HEK293T (cell line): ENCODE measurements at regions not wholly inside any gene's neighbourhood (a gene's known extent, or its start where the extent isn't known, plus 50 kb on each side); places are given as distances from the start of the nearest gene placed in this dataset.

Experiments used
- BHLHE40 ChIP-seq: fragments of 450-650 bp; IDR thresholded peaks from 2 replicates; pipeline ENCODE4 v1.6.1; 2016; ENCODE audit warnings: mild to moderate bottlenecking, moderate library complexity, borderline replicate concordance
- ELF4 ChIP-seq: fragments of 450-650 bp; IDR thresholded peaks from 2 replicates; pipeline ENCODE4 v1.6.1; 2017; ENCODE audit warnings: antibody characterized with exemption
- FOXM1 ChIP-seq: fragments of 450-650 bp; IDR thresholded peaks from 2 replicates; pipeline ENCODE4 v1.6.1; 2017; ENCODE audit warnings: mild to moderate bottlenecking, borderline replicate concordance
- L3MBTL2 ChIP-seq: fragments of 450-650 bp; conservative IDR thresholded peaks from 2 replicates; pipeline ENCODE4 v1.6.1; 2016; ENCODE audit warnings: mild to moderate bottlenecking
- NFRKB ChIP-seq: fragments of 450-650 bp; IDR thresholded peaks from 2 replicates; pipeline ENCODE4 v1.6.1; 2016; ENCODE audit warnings: mild to moderate bottlenecking, moderate library complexity
- SP1 ChIP-seq: fragments of 450-650 bp; IDR thresholded peaks from 2 replicates; pipeline ENCODE4 v1.6.1; 2017
- ZNF384 ChIP-seq: fragments of 450-650 bp; IDR thresholded peaks from 2 replicates; pipeline ENCODE4 v1.6.1; 2016
- TF ChIP-seq, protein P1 (sequence below): fragments of 450-650 bp; IDR thresholded peaks from 2 replicates; pipeline ENCODE4 v1.6.1; 2016

DNA sequence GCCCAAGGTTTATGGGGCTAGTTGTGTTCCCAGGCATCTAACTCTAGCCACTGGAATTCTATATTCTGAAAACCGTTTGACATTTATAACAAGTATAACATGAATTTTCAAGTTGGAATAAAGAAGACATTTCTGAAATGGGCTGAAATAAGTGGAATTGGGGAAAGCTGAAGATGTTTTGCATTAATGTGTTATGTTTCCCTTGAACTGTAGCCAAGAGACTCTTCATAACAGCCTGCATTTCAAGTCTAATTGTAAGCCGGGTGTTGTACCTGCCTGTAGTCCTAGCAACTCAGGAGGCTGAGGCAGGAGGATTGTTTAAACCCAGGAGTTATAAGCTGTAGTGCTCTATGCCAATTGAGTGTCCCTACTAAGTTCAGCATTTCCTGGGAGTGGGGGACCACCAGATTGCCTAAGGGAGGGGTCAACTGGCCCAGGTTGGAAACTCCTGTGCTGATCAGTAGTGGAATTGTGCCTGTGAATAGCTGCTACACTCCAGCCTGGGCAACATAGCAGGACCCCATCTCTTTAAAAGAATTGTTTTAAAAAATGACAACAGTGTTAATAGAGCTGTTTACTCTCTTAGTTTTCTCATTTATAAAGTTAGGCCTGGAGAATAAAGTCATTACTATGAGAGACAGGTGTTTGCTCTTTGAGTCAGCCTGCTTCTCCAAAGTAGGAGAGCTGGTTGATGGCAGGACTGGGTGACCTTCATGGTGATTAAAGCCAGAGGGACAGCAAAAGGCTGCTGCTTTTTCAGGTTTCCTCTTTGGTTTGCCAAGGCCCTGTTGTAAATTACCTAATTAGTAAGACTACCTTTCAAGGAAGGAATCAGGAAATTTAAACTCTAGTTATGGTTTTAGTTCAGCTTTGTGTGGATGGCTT lies 483.6 kb upstream of the RGS6 start:
- TF ChIP-seq SP1 (no peak), L3MBTL2 (no peak), BHLHE40 (no peak), FOXM1 (no peak), NFRKB (no peak), ELF4 (no peak), ZNF384 (no peak)
- TF ChIP-seq, protein P1, sequence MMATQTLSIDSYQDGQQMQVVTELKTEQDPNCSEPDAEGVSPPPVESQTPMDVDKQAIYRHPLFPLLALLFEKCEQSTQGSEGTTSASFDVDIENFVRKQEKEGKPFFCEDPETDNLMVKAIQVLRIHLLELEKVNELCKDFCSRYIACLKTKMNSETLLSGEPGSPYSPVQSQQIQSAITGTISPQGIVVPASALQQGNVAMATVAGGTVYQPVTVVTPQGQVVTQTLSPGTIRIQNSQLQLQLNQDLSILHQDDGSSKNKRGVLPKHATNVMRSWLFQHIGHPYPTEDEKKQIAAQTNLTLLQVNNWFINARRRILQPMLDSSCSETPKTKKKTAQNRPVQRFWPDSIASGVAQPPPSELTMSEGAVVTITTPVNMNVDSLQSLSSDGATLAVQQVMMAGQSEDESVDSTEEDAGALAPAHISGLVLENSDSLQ: no peak
